Progenitor cell of endocrine pancreas (in vitro differentiated cells): ENCODE measurements at regions not wholly inside any gene's neighbourhood (a gene's known extent, or its start where the extent isn't known, plus 50 kb on each side); places are given as distances from the start of the nearest gene placed in this dataset.

ENCODE experiments used
- DNase-seq: peaks from one replicate; pipeline ENCODE4 v3.0.0; 2021; ENCODE audit warnings: low spot score; ENCODE audit not compliant: unreplicated experiment
- H3K27ac Mint-ChIP-seq: 2 replicates; pipeline ENCODE4 v1.8.0; 2021; ENCODE audit warnings: mild to moderate bottlenecking, moderate library complexity, mixed read lengths
- H3K27me3 Mint-ChIP-seq: 2 replicates; pipeline ENCODE4 v1.8.0; 2021; ENCODE audit warnings: mixed read lengths
- H3K36me3 Mint-ChIP-seq: 2 replicates; pipeline ENCODE4 v1.8.0; 2022; ENCODE audit warnings: mixed read lengths; ENCODE audit not compliant: insufficient read depth
- H3K4me1 Mint-ChIP-seq: 2 replicates; pipeline ENCODE4 v1.8.0; 2021; ENCODE audit warnings: low read depth, mixed read lengths
- H3K4me3 Mint-ChIP-seq: 2 replicates; pipeline ENCODE4 v1.8.0; 2021; ENCODE audit warnings: low read depth, mild to moderate bottlenecking, moderate library complexity, mixed read lengths
- H3K9me3 Mint-ChIP-seq: 2 replicates; pipeline ENCODE4 v1.8.0; 2021; ENCODE audit warnings: low read depth, mixed read lengths
- CTCF ChIP-seq: fragments of 200-600 bp; sonication (generic); IDR thresholded peaks from one replicate; pipeline ENCODE4 v1.5.0; 2021; ENCODE audit warnings: antibody characterized with exemption, mild to moderate bottlenecking; ENCODE audit not compliant: unreplicated experiment

DNA sequence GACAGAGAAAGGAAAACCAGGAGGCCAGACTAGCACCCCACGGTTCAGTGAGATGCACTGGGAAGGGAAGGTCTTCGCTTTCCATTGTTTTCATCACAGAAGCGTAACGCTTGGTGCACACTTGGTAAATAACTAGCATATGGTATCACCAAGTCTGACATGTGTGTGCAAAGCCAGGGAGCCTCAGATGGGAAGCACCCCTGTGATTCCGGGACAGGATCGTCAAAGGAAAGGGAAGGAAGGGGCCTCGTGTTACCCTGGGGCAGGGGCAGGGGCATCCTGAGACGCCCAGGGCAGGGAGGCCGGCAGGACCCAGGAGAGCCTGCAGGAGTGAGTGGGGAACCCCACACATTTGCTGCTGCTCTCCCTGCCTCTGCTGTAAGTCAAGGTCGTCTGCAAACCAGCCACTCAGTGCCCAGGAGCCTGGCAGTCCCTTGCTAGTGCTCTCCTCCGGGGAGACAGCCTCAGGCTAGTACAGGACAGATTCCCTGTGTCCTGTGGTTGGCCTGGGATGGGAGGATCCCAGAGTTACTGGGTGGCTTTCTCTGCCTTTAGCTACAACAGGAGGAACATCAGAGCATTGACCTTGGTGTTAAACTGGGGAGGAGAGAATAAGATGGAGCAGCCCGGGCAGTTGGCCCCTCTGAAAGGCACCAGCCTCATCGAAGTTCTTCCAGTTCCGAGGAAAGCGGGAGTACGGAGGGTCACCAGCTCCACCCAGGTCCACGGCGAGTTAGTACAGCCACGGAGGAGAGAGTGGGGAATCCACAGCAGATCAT is 192.5 kb downstream of the NDUFA10 start:
- Mint-ChIP-seq H3K27ac (no peak overlapping the region), H3K36me3 (no peaks in the 10 kb centered on the region), H3K27me3 (peaks cover 13% of the 10 kb centered on the region), H3K9me3 (no peaks in the 10 kb centered on the region), H3K4me1 (peaks cover 6% of the 10 kb centered on the region), H3K4me3 (no peak overlapping the region)
- TF ChIP-seq CTCF = no peak
- DNase-seq = peak; percentile 4

DNA sequence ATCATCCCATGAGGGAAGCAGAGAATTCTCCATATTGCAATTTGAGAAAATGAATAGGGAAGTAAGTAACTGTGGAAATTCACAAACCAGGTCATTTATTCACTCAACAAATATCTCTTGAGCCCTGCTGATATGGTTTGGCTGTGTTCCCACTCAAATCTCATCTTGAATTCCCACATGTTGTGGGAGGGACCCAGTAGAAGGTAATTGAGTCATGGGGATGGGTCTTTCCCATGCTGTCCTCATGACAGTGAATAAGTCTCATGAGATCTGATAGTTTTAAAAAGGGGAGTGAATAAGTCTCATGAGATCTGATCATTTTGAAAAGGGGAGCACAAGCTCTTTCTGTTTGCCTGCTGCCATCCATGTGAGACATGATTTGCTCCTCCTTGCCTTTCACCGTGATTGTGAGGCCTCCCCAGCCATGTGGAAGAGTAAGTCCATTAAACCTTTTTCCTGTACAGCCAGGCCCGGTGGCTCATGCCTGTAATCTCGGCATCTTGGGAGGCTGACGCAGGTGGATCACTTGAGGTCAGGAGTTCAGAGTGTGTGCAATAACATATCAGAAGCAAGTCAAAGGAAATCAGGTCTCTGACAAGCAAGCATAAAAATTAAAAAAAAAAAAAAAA is 193.2 kb downstream of the NDUFA10 start:
- H3K27ac Mint-ChIP-seq = no peak overlapping the region

DNA sequence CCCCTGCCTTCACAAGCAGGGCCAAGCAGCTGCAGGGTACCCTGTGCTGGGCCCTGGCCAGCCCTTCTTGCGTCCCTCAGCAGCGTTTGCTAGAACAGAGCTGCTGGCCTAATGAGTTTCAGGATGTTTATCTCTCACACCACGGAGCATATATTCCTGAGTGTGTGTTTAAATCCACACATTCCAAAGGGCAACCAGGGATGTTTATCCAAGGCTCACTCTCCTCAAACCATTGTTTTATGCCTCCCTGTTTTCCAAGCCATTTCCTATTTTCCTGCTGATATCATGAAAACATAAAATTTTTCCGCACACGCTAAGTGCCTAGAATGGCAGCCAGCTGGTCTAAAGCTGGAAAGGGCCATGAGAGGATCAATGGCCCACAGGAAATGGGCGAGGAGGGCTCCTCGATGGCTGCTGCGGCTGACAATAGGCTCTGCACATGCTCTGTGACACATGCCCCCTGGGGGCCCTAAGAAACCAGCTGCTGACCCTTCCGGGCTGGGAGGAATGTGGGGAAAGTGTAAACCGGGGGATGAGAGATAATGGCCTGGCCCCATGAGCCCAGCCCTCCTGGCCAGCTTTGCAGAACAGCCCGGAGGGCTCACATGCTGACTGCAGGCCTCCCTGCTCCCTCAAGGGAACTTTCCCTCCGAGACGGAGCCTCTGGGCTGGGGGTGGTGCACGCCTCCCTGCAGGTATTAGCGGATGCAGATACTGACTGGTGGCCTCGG is 194.0 kb downstream of the NDUFA10 start:
- no peak for TF ChIP-seq CTCF
- Mint-ChIP-seq H3K9me3 (no peaks in the 10 kb centered on the region), H3K27me3 (peaks cover 13% of the 10 kb centered on the region), H3K36me3 (no peaks in the 10 kb centered on the region), H3K4me1 (peaks cover 6% of the 10 kb centered on the region), H3K4me3 (no peak overlapping the region), H3K27ac (no peak overlapping the region)
- DNase-seq = peak; percentile 8

More for the DNA sequence above, 193.2 kb downstream of the NDUFA10 start:
- no peak for TF ChIP-seq CTCF
- Mint-ChIP-seq H3K9me3 (no peaks in the 10 kb centered on the region), H3K36me3 (no peaks in the 10 kb centered on the region), H3K27me3 (peaks cover 13% of the 10 kb centered on the region), H3K4me3 (no peak overlapping the region), H3K4me1 (peaks cover 6% of the 10 kb centered on the region)
- peak; percentile 1 for DNase-seq

DNA sequence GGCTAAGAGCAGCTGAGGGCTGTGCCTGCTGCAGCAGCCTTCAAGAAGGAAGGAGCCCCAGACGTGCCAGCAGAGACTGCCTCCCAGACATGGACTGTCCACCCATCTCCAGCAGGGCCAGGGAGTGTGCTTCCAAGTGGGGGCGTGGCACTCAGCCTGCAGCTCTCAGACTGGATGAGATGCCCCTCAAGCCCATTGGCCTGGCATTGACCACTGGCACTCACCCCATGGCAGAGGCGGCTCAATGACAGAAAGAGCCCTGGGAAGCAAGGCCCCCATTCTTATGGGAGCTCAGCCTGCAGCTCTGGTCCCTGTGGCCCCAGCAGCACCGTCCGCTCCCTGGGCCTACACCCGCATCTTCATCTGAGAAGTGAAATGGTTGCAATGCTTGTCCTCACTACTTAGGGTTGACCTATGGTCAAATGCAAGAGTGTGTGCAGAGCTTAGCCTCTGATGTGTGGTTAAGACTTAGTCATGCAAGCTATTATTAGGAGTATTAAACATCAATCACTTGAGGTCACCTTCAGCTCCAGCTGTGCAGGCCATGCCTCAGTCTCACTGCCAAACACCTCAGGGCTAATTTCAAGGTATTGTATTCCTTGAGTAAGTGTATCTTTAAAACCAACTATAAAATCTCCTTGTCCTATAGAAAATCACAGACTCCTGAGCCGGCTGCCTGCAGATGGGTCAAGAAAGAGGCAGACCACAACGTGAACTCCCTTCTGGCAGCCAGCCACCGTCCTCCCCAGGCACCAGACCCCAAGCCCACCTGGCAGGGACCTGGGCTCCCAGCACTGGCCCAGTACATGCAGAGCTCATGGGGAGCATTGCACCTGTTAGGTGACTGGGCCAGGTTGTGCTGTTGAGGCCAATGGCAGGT is 194.8 kb downstream of the NDUFA10 start:
- Mint-ChIP-seq H3K27me3 (peaks cover 13% of the 10 kb centered on the region), H3K4me3 (no peak overlapping the region), H3K9me3 (no peaks in the 10 kb centered on the region), H3K4me1 (peaks cover 6% of the 10 kb centered on the region), H3K27ac (no peak overlapping the region), H3K36me3 (no peaks in the 10 kb centered on the region)
- no peak for TF ChIP-seq CTCF
- peak; percentile 6 for DNase-seq
